ENCODE measurements at regions not wholly inside any gene's neighbourhood (a gene's known extent, or its start where the extent isn't known, plus 50 kb on each side); places are given as distances from the start of the nearest gene placed in this dataset.

DNA sequence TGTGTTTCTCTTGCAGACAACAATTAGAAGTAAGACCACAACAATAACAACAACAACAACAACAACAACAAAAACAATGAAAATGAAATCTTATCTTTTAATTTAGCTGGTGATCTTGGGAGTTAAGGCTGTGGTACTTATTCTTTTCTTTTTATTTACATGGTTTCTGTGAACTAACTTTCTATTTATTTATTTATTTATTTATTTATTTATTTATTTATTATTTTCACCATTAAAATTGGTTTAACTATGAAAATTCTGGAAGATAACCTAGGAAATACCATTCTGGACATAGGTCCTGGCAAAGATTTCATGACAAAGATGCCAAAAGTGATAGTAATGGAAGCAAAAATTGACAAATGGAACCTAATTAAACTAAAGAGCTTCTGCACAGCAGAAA is 102.5 kb upstream of the PNPT1 start:
- TF ChIP-seq CTCF (IDR thresholded peaks at IDR 0.05): no peak
- no peak for TF ChIP-seq POLR2A (IDR thresholded peaks at IDR 0.05)

Measured in uterus (tissue), 2 donors.